Activated naive CD4-positive, alpha-beta T cell treated with anti-CD3 and anti-CD28 coated beads, Interleukin-2, amount 10 ng/mL, durations not matched to agents 7 days and 5 days (primary cell): ENCODE measurements at regions not wholly inside any gene's neighbourhood (a gene's known extent, or its start where the extent isn't known, plus 50 kb on each side); places are given as distances from the start of the nearest gene placed in this dataset.

Source experiments
- CTCF ChIA-PET: fragments of 350-600 bp; sonication (Branson Sonifier 250); formaldehyde crosslinking; loops from one replicate; lab custom pipeline; 2021; ENCODE audit warnings: antibody characterized with exemption; lab: Charles Lee
- DNase-seq: peaks from one replicate; pipeline ENCODE4 v3.0.0-alpha.2; 2020
- H3K27ac Mint-ChIP-seq: one replicate; pipeline ENCODE4 v1.8.0; 2021; ENCODE audit warnings: mild to moderate bottlenecking, moderate library complexity, mixed read lengths
- H3K27me3 Mint-ChIP-seq: one replicate; pipeline ENCODE4 v1.8.0; 2021; ENCODE audit warnings: mild to moderate bottlenecking, mixed read lengths
- H3K36me3 Mint-ChIP-seq: one replicate; pipeline ENCODE4 v1.8.0; 2021; ENCODE audit warnings: mixed read lengths
- H3K4me1 Mint-ChIP-seq: one replicate; pipeline ENCODE4 v1.8.0; 2021; ENCODE audit warnings: mixed read lengths
- H3K4me3 Mint-ChIP-seq: one replicate; pipeline ENCODE4 v1.8.0; 2021; ENCODE audit warnings: mild to moderate bottlenecking, moderate library complexity, mixed read lengths
- H3K9me3 Mint-ChIP-seq: one replicate; pipeline ENCODE4 v1.8.0; 2021; ENCODE audit warnings: mixed read lengths

DNA sequence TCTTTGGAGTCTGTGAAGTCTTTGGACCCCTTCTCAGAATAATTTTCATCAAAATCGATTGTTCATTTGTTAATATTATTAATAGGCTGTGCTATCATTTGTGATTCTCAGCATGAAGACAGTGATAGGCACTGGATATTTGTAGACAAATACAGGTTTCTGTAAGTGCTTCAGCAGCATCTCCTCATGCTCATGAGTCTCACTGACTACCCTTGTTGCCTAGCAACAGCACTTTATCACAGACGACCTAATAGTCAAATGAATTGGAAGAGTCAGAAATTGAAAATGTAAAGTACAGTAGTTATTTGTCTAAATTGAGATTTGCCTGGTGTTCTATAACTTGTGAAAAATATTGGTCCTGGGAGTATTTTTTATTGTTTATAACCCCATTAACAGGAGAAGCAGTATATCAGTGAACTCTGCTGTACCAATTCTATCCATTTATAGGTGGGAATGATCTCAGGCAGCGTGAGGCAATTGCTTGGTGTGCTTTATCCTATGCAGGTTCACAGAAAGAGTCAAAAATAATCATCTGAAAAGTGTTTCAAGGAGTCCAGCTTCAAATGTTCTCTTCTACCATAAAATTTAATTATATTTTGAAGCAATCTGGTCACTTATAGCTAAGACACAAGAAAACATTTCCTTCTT, 684.6 kb downstream of the RFPL4B start:
- Mint-ChIP-seq H3K4me1 (no peaks in the 10 kb centered on the region), H3K9me3 (peaks cover 14% of the 10 kb centered on the region)

DNA sequence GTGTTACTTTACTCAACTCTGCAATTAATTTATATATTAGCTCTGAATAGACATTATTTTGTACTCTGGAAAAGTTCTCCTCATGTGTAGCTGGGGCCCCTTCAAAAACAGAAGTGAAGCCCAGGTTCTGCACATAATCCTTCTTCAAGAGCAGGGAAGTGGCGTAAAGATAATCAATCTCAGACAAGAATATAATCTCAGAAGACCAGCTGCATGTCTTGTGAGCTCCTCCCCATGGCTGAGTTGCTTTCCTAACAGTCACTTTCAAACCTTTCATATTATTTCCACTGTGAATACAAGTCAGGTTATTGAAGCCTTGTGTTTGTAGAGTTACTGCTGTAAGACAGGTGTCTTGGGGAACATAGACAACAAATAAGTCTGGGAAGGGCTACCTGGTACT, 691.9 kb downstream of the RFPL4B start:
- H3K27ac Mint-ChIP-seq: no peak overlapping the region
- no peak for DNase-seq
- no peaks in the 10 kb centered on the region for H3K4me1 Mint-ChIP-seq
- CTCF ChIA-PET: no interaction called here
- no peaks in the 10 kb centered on the region for H3K27me3 Mint-ChIP-seq
- peaks cover 2% of the 10 kb centered on the region for H3K9me3 Mint-ChIP-seq
- H3K36me3 Mint-ChIP-seq: no peaks in the 10 kb centered on the region
- H3K4me3 Mint-ChIP-seq: no peak overlapping the region

More for the DNA sequence above, 684.6 kb downstream of the RFPL4B start:
- DNase-seq: no peak
- no peak overlapping the region for H3K4me3 Mint-ChIP-seq
- CTCF ChIA-PET: interaction anchor here (0.7 kb wide), 1 partner anchor 24 kb away, joined by 3 read pairs; no protein-coding TSS in a partner anchor
- H3K27me3 Mint-ChIP-seq: no peaks in the 10 kb centered on the region
- no peak overlapping the region for H3K27ac Mint-ChIP-seq
- H3K36me3 Mint-ChIP-seq: no peaks in the 10 kb centered on the region

DNA sequence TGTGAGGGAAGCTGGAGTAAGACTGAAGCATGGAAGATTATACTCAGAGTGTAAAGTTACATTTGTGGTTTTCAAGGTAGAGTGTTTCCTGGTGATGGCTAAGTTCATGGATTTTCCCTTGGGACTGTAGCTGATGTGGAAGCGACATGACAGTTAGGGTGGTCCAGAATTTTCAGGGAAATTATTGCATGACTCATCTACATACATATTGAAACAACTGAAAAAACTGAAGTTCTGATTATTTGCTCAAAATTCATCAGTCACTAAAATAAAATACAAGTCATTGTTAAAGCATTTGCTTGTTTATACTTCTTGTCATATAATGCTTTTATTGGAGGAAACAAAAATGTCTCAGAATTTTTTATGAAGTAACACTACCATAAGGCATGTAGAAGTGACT, 700.0 kb downstream of the RFPL4B start:
- no peak overlapping the region for H3K27ac Mint-ChIP-seq
- no peaks in the 10 kb centered on the region for H3K27me3 Mint-ChIP-seq
- H3K36me3 Mint-ChIP-seq: no peaks in the 10 kb centered on the region
- CTCF ChIA-PET: no interaction called here
- H3K4me1 Mint-ChIP-seq: no peaks in the 10 kb centered on the region
- no peaks in the 10 kb centered on the region for H3K9me3 Mint-ChIP-seq
- H3K4me3 Mint-ChIP-seq: no peak overlapping the region
- no peak for DNase-seq

DNA sequence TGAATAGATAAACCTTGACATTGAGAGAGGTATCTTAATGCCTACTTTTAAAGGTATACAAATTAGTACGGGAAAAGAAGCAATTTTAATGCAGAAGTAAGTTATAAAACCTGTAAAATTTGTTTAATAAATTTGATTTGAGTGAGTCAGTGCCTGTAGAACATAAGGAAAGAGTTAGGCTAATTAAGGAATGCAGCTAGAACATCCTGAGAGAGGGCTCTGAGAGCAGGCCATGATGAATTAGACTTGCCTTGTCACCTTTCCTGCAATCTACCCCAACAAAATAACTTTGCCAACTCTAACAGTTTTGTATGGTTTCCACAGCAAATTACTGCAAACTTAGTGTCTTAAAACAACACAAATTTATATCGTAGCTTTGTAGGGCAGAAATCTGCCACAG, 700.8 kb downstream of the RFPL4B start:
- CTCF ChIA-PET: no interaction called here
- Mint-ChIP-seq H3K27ac (no peak overlapping the region), H3K4me3 (no peak overlapping the region), H3K9me3 (no peaks in the 10 kb centered on the region), H3K27me3 (no peaks in the 10 kb centered on the region), H3K36me3 (no peaks in the 10 kb centered on the region), H3K4me1 (no peaks in the 10 kb centered on the region)
- DNase-seq: no peak

DNA sequence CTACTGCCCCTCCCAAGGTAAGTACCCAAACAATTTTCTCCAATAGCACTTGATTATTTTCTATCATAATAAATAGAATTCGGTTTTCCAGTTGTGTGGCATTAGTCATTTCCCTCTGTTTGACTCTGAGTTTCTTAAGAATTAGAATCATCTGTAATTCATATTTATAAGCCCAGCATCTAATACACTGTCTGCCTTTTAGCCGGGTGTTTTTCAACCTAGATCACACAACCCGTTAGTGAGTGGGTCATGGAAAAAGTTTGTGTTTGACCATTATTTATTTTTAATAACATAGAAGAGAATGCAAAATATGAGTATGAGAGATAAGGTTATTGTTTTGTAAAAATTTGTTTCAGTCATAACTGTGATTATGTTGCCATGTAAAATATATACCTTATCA, 701.6 kb downstream of the RFPL4B start:
- H3K27me3 Mint-ChIP-seq: no peaks in the 10 kb centered on the region
- H3K27ac Mint-ChIP-seq: no peak overlapping the region
- no peaks in the 10 kb centered on the region for H3K36me3 Mint-ChIP-seq
- no peak overlapping the region for H3K4me3 Mint-ChIP-seq
- no peaks in the 10 kb centered on the region for H3K4me1 Mint-ChIP-seq
- CTCF ChIA-PET: no interaction called here
- H3K9me3 Mint-ChIP-seq: no peaks in the 10 kb centered on the region
- no peak for DNase-seq

DNA sequence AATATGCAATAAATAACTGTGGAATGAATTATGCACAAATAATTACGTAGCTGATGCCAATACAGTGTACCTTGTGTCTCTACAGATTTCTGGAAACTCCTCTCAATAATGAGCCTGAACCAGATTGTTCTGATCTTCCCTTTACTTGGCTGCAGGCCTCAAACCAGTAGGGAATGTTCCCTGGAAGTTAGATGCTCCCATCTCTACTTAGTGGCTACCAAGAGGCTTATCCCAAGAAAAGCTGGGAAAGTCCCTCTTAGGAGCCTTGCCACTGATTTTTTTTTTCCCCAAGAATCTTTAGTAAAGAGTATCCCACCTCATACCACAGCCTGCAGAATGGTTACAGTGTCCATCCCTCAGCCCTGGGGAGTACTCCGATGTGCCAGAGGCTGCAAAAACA, 702.1 kb downstream of the RFPL4B start:
- Mint-ChIP-seq H3K27me3 (no peaks in the 10 kb centered on the region), H3K27ac (no peak overlapping the region), H3K4me3 (no peak overlapping the region), H3K36me3 (no peaks in the 10 kb centered on the region), H3K9me3 (no peaks in the 10 kb centered on the region), H3K4me1 (no peaks in the 10 kb centered on the region)
- DNase-seq: no peak
- CTCF ChIA-PET: no interaction called here

DNA sequence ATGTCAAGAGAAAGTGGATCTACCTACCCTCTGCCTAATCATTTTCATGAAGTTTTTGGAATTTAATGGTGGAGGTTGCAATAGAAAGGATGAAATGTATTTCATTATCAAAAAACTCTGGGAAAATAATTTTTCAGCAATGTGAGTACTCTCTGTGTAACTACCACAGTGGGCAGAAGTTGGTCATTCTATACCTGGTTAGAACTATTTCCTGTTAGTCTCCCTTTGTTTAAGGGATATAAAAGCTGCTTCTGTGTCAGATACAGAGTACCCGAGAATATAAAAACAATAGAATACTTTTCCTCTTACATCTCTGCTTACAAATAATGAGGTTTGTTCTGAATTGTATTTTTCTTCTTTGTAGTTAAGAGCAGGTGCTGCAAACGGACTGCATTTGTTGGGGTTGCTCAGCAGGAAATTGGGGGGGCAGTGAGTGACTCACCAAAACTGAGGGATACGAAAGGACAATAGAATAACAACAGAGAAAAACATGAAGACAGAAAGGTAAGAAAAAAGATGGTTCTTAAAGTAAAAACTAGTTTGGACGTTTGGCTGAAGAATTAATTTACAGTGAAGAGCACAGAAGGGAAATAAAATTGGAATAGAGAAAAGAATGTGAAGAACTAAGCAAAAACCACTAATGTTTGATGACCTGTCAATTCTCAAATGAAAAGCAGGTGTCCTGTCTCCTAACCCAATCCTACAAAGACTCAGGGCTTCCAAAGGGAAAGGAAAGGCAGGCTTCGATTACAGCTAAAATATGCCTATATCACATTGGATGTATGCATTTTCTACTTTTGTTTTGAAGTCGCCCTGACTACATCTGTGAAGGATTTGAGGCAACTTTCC, 703.1 kb downstream of the RFPL4B start:
- no peaks in the 10 kb centered on the region for H3K9me3 Mint-ChIP-seq
- DNase-seq: no peak
- no peak overlapping the region for H3K4me3 Mint-ChIP-seq
- no peaks in the 10 kb centered on the region for H3K36me3 Mint-ChIP-seq
- H3K27me3 Mint-ChIP-seq: no peaks in the 10 kb centered on the region
- H3K4me1 Mint-ChIP-seq: no peaks in the 10 kb centered on the region
- CTCF ChIA-PET: no interaction called here
- H3K27ac Mint-ChIP-seq: no peak overlapping the region

DNA sequence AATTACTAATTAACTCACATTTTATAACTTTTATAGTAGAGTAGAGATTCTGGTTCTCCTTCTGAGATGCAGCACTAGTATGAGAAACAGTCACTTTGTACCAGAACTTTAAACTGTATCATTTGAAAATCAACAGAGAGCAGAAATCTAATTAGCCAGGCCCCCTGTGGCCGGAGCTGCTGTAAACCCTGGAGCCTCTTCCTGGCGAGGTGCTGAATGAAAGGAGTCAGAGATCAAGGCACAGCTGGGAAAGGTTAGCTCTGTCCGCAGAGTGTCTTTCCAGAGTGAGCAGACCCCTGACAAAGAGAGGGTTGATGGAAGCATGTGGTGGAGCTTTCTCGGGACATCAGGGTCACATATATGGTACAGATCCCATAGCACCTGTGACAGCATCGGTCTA, 703.8 kb downstream of the RFPL4B start:
- no peaks in the 10 kb centered on the region for H3K27me3 Mint-ChIP-seq
- CTCF ChIA-PET: no interaction called here
- H3K36me3 Mint-ChIP-seq: no peaks in the 10 kb centered on the region
- peaks cover 3% of the 10 kb centered on the region for H3K9me3 Mint-ChIP-seq
- H3K4me1 Mint-ChIP-seq: no peaks in the 10 kb centered on the region
- no peak overlapping the region for H3K4me3 Mint-ChIP-seq
- H3K27ac Mint-ChIP-seq: no peak overlapping the region
- DNase-seq: no peak

DNA sequence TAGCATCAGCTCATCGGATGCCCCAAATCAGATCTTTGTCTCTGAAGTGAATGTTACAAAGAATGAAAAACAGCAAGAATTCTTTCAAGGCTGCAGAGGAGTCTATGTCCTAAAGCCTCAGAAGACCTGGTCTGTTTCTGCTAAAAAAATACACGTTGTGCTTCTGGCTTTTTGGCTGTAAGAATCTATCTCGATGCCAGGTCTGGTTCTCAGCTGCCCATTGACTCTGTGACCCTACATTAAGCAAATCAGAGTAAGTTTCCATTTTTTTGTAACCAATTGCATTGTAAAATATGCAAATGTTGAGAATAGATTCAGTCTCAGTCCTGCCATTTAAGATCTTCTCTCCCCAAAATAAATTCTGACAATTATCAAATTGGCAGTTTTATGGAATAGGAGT, 705.4 kb downstream of the RFPL4B start:
- no peaks in the 10 kb centered on the region for H3K36me3 Mint-ChIP-seq
- H3K4me1 Mint-ChIP-seq: no peaks in the 10 kb centered on the region
- DNase-seq: no peak
- no peaks in the 10 kb centered on the region for H3K27me3 Mint-ChIP-seq
- H3K27ac Mint-ChIP-seq: no peak overlapping the region
- peaks cover 3% of the 10 kb centered on the region for H3K9me3 Mint-ChIP-seq
- CTCF ChIA-PET: no interaction called here
- H3K4me3 Mint-ChIP-seq: no peak overlapping the region

DNA sequence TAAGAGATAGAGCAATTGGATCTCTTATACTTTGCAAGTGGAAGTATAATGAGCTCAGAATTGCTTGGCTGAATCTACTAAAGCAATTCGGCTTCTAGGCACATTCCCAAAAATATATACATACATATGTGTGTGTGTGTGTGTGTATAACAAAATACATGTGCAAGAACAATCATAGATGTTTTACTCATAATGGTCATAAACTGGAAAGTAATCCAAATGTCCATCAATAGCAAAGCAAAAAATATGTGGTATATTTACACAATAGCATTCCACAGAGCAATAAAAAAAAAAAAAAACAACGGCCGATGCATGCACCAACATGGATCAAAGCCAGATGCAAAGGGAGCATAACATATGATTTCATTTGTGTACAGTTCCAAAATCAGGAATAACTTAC, 707.9 kb downstream of the RFPL4B start:
- H3K36me3 Mint-ChIP-seq: no peaks in the 10 kb centered on the region
- H3K4me3 Mint-ChIP-seq: no peak overlapping the region
- H3K9me3 Mint-ChIP-seq: peaks cover 3% of the 10 kb centered on the region
- CTCF ChIA-PET: no interaction called here
- DNase-seq: no peak
- H3K27me3 Mint-ChIP-seq: no peaks in the 10 kb centered on the region
- no peak overlapping the region for H3K27ac Mint-ChIP-seq
- no peaks in the 10 kb centered on the region for H3K4me1 Mint-ChIP-seq

DNA sequence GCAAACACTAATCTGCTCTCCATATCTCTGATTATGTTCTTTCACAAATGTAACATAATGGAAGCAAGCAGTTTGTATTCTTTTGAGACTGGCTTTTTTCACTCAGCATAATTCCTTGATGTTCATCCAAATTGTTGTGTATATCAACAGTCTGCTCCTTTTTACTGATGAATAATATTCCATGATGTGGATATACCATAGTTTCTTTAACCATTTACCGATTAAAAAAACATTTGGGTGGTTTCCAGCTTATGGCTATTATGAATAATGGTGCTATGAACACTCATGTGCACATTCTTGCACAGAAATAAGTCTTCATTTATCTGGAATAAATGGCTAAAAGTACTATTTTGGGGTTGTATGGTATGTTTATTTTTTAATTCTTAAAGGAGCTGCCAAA, 708.9 kb downstream of the RFPL4B start:
- H3K36me3 Mint-ChIP-seq: no peaks in the 10 kb centered on the region
- CTCF ChIA-PET: no interaction called here
- no peak overlapping the region for H3K27ac Mint-ChIP-seq
- no peak for DNase-seq
- H3K4me3 Mint-ChIP-seq: no peak overlapping the region
- no peaks in the 10 kb centered on the region for H3K27me3 Mint-ChIP-seq
- no peaks in the 10 kb centered on the region for H3K4me1 Mint-ChIP-seq
- H3K9me3 Mint-ChIP-seq: peaks cover 3% of the 10 kb centered on the region

DNA sequence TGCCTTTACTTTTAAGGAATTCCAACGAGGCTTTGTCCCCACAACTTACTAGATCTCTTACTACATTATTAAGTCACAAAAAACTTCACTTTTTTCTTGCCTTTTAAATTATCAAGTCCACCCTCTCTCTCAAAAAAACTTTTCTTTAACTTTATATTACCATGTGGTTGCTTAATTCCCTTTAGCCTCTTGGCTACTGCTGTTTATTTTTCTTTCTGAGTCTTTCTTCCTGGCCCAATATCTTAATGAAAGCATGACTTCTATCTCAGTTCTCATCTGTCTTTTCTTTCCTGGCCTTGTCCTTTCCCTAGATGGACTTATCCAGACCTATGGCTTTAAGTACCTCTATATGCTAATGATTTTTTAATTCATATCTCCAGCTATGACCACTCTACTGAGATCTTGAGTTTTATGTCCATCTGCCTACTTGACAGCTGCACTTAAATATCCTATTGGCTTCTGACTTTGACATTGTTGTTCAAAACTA, 710.5 kb downstream of the RFPL4B start:
- H3K36me3 Mint-ChIP-seq: no peaks in the 10 kb centered on the region
- H3K9me3 Mint-ChIP-seq: peaks cover 3% of the 10 kb centered on the region
- DNase-seq: no peak
- H3K27me3 Mint-ChIP-seq: no peaks in the 10 kb centered on the region
- no peak overlapping the region for H3K4me3 Mint-ChIP-seq
- CTCF ChIA-PET: no interaction called here
- H3K27ac Mint-ChIP-seq: no peak overlapping the region
- no peaks in the 10 kb centered on the region for H3K4me1 Mint-ChIP-seq

DNA sequence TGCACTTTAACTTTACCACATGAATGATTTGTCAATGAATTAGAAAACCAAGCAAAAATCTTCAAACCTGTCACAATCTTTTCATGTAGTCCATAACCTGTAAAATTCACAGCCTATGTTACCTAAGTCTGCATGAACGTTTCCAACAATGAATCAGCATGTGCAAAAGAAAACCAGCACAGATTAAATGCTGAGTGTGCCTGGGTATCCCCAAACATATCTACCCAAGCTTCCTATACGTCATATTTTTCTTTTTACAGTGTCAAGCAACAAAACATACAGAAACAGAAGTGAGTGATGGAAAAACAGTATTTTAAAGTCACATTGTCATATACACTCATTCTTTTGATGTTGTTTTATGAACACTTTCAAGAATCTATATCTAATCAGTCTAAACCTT, 713.5 kb downstream of the RFPL4B start:
- Mint-ChIP-seq H3K27me3 (no peaks in the 10 kb centered on the region), H3K27ac (no peak overlapping the region), H3K4me3 (no peak overlapping the region), H3K36me3 (no peaks in the 10 kb centered on the region), H3K4me1 (no peaks in the 10 kb centered on the region), H3K9me3 (peaks cover 3% of the 10 kb centered on the region)
- CTCF ChIA-PET: no interaction called here
- DNase-seq: no peak

DNA sequence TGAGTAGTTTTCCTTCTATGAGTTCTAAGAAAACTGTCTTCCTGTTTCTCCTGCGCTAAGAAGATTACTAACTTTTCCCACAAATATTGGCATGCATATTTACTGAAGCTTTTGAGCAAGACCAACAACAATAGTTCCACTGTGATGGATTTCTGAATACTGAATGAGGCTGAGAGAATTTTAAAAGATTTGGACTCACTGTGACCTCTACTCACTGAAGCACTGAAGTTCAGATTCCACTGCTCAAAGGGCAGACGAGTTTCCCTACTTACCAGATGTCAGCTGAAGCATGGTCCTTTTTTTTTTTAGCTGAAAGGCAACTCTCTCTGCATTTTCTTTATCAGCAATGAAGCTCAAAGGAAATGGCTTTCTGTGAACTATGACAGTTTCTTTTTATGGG, 718.5 kb downstream of the RFPL4B start:
- H3K36me3 Mint-ChIP-seq: no peaks in the 10 kb centered on the region
- no peak overlapping the region for H3K27ac Mint-ChIP-seq
- H3K4me1 Mint-ChIP-seq: no peaks in the 10 kb centered on the region
- no peak for DNase-seq
- H3K27me3 Mint-ChIP-seq: no peaks in the 10 kb centered on the region
- CTCF ChIA-PET: no interaction called here
- H3K9me3 Mint-ChIP-seq: peaks cover 2% of the 10 kb centered on the region
- H3K4me3 Mint-ChIP-seq: no peak overlapping the region
